ENCODE measurements at regions not wholly inside any gene's neighbourhood (a gene's known extent, or its start where the extent isn't known, plus 50 kb on each side); places are given as distances from the start of the nearest gene placed in this dataset.

GRCh38 chr2:192725991-192726390, 531.3 kb upstream of the TMEFF2 start:
- intact Hi-C loops (cut with DNase I; ENCODE audit: low total_unique reads) = no loop called here

GRCh38 chr2:192719629-192720028, 524.9 kb upstream of the TMEFF2 start:
- H3K4me1 ChIP-seq = no peaks in the 10 kb centered on the region
- no peak for TF ChIP-seq CTCF (IDR thresholded peaks at IDR 0.05 in 8 of 11, conservative IDR thresholded peaks at IDR 0.05 in 3 of 11)
- TF ChIP-seq POLR2A (IDR thresholded peaks at IDR 0.05) = no peak
- no peak for TF ChIP-seq POLR2AphosphoS5 (IDR thresholded peaks at IDR 0.05)

More at GRCh38 chr2:192725991-192726390, 531.3 kb upstream of the TMEFF2 start:
- Histone ChIP-seq H3K27me3 (replicated peaks in 1 of 7) (no peaks in the 10 kb centered on the region), H3K27ac (no peak overlapping the region), H3K4me1 (no peaks in the 10 kb centered on the region), H3K4me3 (no peak overlapping the region), H3K36me3 (no peaks in the 10 kb centered on the region), H3K9me3 (no peaks in the 10 kb centered on the region)
- WGBS, 5 donors = 51 to 80% (median 73%) methylated on average over 1 of the region's 1 CpG
- no peak for DNase-seq
- TF ChIP-seq POLR2AphosphoS5 (IDR thresholded peaks at IDR 0.05) = no peak
- no peak for TF ChIP-seq POLR2A (IDR thresholded peaks at IDR 0.05)
- TF ChIP-seq CTCF (IDR thresholded peaks at IDR 0.05 in 8 of 11, conservative IDR thresholded peaks at IDR 0.05 in 3 of 11) = no peak

GRCh38 chr2:192718340-192718739, 523.6 kb upstream of the TMEFF2 start:
- H3K4me3 ChIP-seq = no peak overlapping the region
- H3K36me3 ChIP-seq = no peaks in the 10 kb centered on the region
- intact Hi-C loops (cut with DNase I; ENCODE audit: low total_unique reads) = no loop called here
- WGBS, 5 donors = 88 to 94% (median 89%) methylated on average over 3 of the region's 3 CpGs
- TF ChIP-seq CTCF (IDR thresholded peaks at IDR 0.05 in 8 of 11, conservative IDR thresholded peaks at IDR 0.05 in 3 of 11) (no peak), POLR2A (IDR thresholded peaks at IDR 0.05) (no peak), POLR2AphosphoS5 (IDR thresholded peaks at IDR 0.05) (no peak)
- H3K27me3 ChIP-seq (replicated peaks in 1 of 7) = no peaks in the 10 kb centered on the region
- no peaks in the 10 kb centered on the region for H3K4me1 ChIP-seq
- DNase-seq = no peak
- H3K9me3 ChIP-seq = no peaks in the 10 kb centered on the region
- H3K27ac ChIP-seq = no peak overlapping the region

More at GRCh38 chr2:192719629-192720028, 524.9 kb upstream of the TMEFF2 start:
- no peak for DNase-seq
- H3K36me3 ChIP-seq = no peaks in the 10 kb centered on the region
- no peak overlapping the region for H3K27ac ChIP-seq
- H3K4me3 ChIP-seq = no peak overlapping the region
- H3K27me3 ChIP-seq (replicated peaks in 1 of 7) = no peaks in the 10 kb centered on the region
- H3K9me3 ChIP-seq = no peaks in the 10 kb centered on the region
- intact Hi-C loops (cut with DNase I; ENCODE audit: low total_unique reads) = no loop called here

GRCh38 chr2:192700934-192701333, 506.2 kb upstream of the TMEFF2 start:
- no peak for DNase-seq
- intact Hi-C loops (cut with DNase I; ENCODE audit: low total_unique reads) = no loop called here
- Histone ChIP-seq H3K27ac (no peak overlapping the region), H3K4me3 (no peak overlapping the region), H3K36me3 (no peaks in the 10 kb centered on the region), H3K27me3 (replicated peaks in 1 of 7) (no peaks in the 10 kb centered on the region), H3K9me3 (no peaks in the 10 kb centered on the region), H3K4me1 (no peaks in the 10 kb centered on the region)
- TF ChIP-seq POLR2AphosphoS5 (IDR thresholded peaks at IDR 0.05) (no peak), CTCF (IDR thresholded peaks at IDR 0.05 in 8 of 11, conservative IDR thresholded peaks at IDR 0.05 in 3 of 11) (no peak), POLR2A (IDR thresholded peaks at IDR 0.05) (no peak)
- 65 to 85% (median 68%) methylated on average over 2 of the region's 2 CpGs for WGBS, 5 donors

Data from spleen (tissue), 11 donors.